ENCODE measurements at regions not wholly inside any gene's neighbourhood (a gene's known extent, or its start where the extent isn't known, plus 50 kb on each side); places are given as distances from the start of the nearest gene placed in this dataset.

DNA sequence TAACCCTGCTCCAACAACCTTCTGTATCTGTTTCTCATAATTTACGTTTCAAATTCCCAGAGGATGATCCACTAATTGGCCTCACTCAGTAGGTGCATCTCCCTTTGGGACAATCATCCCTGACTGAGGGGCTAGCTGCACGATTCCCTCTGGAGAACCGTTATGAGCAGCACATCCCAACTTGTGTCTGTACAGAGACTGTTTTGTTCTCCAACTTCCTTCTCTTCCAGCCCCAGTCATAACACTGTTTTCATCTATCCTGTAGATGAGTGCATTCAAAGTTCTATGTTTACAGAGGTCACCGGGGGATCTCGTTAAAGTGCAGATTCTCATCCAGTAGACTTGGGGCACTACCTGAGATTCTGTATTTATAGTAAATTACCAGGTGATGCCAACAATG is 187.2 kb downstream of the REEP3 start:
- no peak for DNase-seq (ENCODE audit: low spot score)

DNA sequence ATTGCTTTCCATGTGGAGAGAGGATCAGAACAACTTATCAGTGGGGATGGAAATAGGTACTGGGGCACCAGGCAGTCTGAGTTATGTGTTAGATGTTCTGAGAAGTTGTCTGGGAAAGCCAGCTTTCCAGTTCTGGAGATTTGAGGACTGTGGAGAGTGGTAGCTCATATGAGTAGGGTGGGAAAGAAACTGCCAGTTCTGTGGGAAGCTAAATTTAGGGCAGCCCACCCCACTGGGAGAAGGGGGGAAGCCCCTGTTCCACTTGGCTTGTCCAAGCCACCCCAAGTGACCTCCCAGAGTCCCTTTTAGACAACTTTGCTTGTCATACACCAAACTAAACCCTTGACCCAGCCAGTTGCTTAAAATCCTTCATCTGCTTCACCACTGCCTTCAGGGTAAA is 189.5 kb downstream of the REEP3 start:
- no peak for DNase-seq (ENCODE audit: low spot score)

DNA sequence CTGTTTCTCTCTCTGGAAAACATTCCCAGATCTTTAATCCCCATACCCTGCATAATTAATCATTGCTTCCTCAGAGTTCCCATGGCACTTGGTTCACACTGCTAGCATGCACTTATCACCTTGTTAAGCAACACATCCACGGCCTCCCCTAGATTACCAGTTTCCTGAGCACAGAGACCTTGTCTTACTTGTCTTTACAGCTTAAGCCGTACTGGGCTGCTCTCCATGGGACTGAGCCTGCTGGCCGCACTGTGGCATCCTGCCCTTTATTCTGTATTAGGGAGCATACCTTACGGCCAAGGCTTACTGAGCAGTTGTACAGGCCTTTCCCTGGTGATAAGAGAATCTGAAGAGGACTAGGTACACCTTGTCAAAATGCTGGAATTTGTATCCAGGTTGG is 190.2 kb downstream of the REEP3 start:
- no peak for DNase-seq (ENCODE audit: low spot score)

DNA sequence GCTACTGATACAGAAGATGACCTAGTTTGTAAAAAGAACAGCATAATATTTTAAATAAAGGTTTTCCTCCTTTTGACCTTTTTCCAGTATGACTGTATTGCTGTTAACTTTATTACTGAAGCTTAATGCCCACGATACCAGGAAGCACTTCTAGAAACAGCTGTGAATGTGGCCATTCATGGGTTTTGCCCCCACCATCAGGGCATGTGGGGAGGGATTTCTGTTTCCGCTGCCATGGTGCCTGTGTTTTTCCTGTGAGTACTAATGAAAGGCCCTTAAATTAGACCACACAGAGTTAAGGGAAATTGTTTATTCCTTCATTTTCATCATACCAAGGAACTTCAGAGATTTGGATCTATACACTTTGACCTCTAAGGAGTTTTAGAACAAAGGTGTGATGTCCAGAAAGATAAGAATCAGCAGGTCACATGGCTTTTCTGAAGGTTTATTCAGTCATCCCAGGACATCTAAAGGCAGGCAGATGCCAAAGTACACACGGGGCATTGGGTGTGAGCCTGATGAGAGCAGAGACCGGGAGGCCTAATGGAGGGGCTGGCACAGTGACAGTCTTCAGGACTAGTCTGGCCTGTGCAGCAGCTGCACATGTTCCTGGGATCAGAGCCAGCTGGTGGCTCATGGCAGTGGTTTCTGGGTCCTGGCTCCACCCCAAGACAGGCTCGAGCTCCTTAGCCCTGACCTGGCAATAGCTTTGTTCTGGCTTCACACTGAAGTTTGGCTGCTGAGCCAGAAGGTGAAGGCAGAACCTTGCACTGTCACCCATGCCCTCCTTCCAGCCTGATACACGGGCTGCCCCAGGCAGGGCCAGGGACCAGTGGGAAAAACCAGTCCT is 190.9 kb downstream of the REEP3 start:
- DNase-seq (ENCODE audit: low spot score), result peak; percentile 98

DNA sequence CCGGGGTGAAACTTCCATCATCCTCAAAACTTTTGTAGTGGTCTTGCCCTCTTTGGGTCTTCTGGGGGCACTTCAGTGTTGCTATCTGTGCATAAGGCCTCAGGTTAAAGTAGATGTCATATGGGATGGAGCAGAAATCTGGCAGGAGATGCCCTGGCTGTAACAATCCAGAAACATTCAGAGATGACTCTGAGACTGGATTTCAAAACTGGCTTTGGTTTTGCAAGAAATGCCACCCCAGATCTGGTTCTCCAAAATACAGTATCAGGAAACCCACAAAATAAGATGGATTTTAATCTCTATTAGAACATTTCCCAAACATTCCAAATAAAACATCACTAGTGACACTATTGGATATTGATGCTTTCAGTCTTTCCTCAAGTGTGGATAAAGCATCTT is 191.5 kb downstream of the REEP3 start:
- DNase-seq (ENCODE audit: low spot score), result no peak

DNA sequence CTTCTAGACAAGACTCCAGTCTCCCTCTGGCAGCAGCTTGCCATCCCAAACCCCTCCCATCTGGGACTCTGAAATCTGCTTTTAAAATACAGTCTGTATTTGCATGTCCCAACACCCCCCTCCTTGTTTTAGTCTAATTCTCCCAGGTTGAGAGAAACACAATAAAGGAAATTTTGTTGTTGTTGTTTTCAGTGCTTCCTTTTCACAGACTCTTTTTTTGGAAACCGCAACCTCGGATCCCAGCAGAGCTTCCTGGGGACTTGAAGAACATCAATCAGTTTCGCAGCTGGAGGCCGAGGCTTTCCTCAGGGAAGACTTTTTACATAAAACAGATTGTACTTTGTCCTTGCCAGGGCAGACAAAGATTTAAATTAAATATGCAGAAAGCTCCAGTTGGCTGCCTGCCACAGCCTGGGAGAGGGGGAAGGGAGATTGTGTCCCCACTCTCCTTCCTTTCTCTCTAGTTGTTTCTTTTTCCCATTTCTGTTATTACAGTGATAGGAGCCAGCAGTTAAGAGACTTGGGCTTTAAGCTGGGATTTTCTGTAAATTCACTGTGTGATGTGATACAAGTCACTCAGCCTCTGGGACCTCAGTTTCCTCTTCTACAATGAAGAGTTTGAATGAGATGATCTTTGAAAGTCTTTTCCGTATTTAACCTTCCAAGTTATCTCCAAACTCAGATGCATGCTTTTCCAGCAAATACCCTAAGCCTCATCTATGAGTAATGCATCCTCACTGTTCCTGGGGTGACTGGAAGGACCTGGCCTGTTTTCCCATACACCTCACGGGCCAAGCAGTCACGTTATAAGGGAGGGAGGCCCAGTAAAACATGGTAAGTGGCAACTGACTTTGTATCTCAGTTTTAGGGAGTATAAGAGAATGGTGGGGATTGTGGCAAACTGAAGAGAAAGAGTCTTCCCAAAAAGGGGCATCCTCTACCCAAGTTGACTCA is 192.3 kb downstream of the REEP3 start:
- peak; percentile 52 for DNase-seq (ENCODE audit: low spot score)

DNA sequence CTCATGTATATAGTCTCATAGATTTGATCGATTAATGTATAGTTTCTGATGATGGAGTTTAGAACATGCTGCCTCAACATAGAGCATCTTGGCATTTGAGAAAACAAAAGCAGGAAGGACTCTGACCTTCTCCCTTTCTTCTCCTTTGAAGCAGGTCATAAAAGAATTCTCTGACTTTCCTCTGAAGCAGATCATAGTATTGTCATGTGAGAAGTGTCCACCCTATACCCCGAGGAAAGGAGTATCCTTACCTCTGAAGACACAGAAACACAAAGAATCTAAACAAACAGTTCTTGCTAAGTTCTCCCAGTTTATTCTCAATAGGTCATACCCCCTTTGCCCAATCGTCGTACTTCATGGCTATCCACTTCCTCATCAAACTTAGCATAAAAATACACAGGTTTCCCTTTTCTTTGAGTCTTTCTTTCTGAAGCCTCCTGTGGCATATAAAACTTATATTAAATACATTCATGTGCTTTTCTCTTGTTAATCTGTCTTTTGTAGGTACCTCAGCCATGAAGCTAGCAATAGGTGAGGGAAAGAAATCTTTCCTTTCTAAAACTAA is 194.9 kb downstream of the REEP3 start:
- DNase-seq (ENCODE audit: low spot score), result no peak

DNA sequence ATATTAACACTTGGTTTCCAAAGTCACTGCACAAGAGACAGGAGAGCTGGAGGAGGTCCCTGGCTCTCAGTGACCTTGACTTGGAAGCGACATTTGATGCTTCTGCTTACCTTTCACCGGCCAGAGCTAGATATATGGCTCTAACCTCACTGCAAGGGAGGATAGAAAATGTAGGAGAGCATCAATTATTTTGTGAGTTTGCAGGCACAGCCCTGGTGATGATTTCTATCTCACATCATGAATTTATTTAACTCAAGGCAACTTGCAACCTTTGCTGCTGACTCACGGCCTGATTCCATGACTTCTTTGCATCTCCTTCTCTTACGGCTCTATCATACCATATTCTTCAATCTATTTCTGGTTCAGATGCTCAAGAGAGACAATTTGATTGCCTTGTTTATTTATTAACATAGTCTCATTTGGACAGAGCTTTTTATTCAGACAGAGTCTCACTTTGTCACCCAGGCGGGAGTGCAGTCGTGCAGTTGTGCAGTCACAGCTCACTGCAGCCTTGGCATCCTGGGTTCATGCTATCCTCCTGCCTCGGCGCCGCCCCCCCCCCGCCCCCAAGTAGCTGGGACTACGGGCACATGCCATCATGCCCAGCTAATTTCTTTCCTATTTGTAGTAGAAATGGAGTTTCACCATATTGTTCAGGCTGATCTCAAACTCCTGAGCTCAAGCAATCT is 196.0 kb downstream of the REEP3 start:
- DNase-seq (ENCODE audit: low spot score), result no peak

DNA sequence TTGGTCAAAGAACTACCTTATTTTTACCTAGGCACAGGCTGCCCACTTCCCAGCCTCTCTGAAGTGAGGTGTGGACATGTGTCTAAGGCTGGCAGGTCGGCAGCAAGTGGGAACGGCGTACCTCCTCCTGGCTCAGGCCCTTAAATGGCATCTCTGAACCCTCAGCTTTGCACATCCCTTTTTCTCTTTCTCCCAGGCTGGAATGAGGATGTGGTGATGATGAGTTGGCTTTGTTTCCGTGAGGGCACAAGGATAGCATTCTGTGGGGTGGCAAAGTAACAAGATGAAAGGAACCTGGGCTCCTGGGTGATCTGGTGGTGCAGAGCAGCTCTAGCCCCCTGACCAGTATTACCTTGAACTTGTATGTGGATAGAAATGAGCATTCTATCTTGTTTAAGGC is 196.8 kb downstream of the REEP3 start:
- DNase-seq (ENCODE audit: low spot score), result no peak

DNA sequence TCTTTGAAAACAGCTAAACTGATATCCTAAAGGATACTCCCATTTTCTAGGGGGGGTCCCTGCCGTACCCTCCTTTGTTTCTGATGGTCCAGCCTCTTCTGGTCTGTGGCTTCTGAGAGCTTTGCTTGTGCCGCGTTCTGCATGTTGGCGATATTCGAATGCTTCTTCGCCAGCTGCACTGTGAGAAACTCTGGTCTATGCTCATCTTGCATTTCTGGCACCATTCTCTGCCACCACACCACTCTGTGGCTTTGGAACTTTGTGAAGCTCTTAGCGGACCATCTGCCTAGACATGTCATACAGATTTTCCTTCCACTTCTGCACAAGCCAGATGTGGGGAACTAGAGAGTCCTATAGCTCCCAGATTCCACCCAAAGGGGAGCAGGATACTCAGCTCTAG is 197.2 kb downstream of the REEP3 start:
- DNase-seq (ENCODE audit: low spot score), result no peak

DNA sequence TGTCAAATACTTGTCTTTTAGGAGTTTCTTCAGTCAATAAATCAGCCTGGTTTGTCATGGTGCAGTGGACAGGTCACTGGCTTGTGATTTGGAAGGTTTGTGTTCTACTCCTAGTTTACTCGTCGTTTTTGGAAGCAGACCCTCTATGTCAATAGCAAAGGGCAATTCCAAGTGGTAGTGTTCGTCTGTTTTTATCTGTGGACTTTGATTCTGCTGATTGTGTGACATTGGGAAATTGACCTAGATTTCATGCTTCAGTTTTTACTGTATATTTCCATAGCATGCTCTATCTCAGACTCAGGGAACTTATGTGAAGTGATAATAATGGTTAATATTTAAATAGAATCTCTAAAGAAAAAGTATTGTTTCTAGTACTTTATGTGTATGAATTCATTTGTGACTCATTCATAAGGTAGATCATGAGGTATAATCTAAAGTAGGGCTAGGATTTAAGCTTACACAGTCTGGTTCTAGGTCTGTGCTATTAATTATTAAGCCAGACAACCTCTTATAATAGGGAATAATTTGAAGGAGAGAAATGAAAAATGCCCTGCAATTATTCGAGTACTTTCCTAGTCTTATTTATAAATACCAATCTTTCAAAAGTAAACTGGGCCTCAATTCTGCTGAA is 198.1 kb downstream of the REEP3 start:
- DNase-seq (ENCODE audit: low spot score), result no peak

DNA sequence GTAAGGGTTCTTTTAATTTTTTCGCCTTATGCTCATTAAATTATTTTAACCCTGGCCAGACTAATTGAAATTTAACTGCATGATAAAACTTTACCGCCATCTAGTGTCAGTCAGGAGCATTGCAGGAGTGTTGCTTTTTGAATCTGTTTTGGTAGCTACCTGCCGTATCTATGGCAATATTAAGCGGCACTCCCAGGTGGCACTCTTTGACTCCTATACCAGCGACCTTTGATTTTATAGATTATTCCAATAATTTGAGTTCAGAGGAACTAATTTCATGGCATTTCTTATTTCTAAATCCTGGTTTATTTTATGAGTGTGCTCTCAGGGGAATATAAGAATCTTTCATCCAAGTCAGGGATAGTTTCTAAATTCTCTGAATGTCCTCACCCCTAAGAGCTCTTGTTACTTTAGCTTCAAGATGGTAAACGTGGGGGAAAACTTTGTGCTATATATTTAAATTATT is 198.9 kb downstream of the REEP3 start:
- DNase-seq (ENCODE audit: low spot score), result peak; percentile 68

DNA sequence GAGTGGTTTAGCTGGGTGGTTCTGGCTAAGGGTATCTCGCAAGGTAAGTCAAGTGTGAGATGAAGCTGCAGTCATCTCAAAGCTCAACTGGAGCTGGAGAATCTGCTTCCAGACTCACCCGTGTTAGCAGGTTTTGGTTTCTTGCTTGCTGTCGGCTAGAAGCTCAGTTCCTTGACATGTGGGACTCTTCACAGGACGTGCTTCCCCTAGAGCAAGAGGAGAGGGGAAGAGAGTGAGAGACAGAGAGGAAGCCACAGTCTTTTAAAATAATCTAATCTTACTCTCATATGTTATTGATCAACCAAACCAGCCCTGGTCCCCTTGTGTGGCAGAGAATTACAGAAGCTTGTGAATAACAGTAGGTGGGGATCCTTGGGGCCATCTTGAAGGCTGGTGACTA is 199.5 kb downstream of the REEP3 start:
- DNase-seq (ENCODE audit: low spot score), result no peak

DNA sequence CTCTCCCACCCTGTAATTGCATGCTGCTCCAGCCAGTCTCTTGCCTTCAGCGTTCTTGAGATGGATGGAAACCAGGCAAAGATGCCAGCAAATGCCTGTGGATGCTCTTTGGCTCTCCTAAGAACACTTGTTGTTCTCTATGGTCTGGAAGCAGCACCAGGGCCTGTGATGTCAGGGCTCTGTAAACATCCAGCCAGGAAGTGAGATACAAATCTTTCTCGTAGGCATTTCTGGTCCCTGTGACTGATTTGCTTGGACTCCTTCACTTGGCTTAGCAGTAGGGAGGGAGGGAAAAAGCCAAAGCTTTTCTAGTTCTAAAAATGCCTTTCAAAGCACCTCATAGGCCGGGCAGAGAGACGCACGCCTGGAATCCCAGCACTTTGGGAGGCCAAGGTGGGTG is 201.3 kb downstream of the REEP3 start:
- no peak for DNase-seq (ENCODE audit: low spot score)

DNA sequence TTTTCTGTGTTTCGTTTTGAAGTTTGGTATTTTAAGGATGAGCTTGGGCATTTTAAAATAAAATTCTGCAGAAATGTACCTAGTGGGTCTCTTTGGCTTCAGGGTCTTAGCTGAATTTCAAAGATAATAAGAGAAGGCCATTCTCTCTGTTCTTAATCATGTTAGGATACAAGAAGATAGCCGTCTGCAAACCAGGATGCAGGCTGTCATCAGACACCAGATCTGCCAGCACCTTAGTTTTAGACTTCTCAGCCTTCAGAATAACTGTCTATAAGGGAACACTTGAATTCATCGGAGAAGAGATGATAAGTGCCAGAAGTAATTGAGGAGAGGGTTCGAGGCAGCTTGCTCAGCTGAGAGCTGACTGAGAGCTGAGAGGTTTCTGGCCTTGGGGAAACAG is 202.1 kb downstream of the REEP3 start:
- DNase-seq (ENCODE audit: low spot score), result no peak

DNA sequence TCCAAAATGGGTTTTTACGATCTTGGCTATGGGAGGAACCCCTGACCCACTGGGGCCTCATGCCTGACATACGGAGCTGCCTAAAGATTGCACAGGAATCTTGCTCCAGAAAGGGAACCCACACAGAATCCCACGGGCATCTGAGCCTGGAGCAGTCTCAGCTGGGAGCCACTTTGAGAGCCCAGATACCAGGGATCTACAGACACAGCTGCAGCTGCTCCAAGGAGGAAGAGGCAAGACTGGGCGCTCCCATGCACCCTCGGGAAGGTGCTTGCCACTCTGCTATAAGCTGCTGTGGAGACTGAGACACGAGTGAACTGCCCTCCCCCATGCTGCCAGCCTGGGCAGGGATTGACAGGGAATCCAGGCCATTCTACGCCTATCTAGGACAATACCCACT is 202.5 kb downstream of the REEP3 start:
- DNase-seq (ENCODE audit: low spot score), result no peak

DNA sequence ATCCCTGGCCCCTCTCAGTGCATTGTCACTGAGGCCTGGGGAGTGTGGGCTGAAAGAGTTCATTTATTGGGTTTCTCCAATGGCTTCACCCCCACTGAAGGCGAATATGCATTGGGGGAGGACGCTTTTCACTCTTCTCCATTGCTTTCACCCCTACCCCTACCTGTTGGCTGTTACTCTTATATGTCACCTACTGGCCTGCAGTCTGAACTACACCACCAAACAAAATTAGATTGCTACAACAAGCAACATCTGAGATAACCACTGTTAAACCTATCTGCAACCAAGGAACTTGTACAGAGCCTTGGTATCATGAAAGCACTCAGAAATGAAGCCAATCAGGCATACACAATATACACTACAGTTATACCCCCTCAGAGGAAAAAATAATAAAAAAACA is 203.7 kb downstream of the REEP3 start:
- no peak for DNase-seq (ENCODE audit: low spot score)

DNA sequence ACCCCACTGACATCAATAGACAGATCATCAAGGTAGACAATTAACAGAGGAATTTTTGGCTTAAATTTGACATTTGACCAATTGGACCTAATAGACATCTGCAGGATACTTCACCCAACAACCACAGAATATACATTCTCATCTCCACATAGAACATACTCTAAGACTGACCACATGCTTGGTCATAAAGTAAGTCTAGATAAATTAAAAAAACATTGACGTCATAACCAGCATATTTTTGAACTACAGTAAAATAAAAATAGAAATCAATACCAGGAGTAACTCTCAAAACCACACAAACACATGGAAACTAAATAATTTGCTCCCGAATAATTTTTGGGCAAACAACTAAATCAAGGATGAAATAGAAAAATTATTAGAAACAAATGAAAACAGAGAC is 205.7 kb downstream of the REEP3 start:
- no peak for DNase-seq (ENCODE audit: low spot score)

DNA sequence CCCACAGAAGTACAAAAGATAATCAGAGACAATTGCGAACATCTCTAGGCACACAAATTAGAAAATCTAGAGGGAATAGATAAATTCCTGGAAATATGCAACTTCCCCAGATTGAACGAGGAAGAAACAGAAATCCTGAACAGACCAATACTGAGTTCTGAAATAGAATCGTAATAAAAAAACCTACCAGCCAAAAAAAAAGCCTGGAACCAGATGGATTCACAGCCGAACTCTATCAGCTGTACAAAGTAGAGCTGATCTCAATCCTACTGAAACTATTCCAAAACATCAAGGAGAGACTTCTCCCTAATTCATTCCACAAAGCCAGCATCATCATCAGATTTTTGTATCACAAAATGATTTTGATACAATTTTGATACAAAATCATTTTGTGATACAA is 206.4 kb downstream of the REEP3 start:
- DNase-seq (ENCODE audit: low spot score), result no peak

DNA sequence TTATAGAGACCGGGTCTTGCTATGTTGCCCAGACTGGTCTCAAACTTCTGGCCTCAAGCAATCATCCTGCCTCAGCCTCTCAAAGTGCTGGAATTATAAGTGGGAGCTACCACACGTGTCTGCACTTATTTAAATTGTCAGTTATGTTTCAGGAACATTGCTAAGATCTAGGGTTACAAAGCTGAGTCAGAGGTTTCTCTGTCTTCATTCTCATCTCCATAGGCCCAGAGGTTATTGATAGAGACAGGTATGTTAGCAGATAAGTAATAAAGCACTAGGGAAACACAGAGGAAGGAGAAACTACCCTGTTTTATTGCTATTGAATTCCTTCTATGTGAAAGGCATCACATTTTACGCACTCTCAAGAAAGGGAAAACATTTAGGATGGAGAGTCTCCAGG is 214.1 kb downstream of the REEP3 start:
- no peak for DNase-seq (ENCODE audit: low spot score)

DNA sequence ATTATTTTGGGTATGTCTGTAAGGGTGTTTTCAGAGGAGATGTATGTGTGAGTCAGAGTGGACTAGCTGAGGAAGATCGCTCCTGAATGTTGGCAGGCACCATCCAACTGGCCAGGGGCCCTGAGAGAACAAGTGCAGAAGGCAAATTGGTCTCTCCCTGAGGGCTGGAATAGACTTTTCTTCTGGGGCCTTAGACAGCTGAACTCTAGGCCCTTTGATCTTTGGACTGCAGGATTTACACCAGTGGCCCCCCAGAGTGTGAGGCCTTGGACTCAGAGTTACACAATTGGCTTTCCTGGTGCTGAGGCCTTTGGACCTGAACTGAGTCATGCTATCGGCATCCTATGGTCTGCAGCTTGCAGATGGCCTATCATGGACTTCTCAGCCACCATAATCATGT is 217.2 kb downstream of the REEP3 start:
- DNase-seq (ENCODE audit: low spot score), result peak; percentile 59
